ENCODE measurements at regions not wholly inside any gene's neighbourhood (a gene's known extent, or its start where the extent isn't known, plus 50 kb on each side); places are given as distances from the start of the nearest gene placed in this dataset.

DNA sequence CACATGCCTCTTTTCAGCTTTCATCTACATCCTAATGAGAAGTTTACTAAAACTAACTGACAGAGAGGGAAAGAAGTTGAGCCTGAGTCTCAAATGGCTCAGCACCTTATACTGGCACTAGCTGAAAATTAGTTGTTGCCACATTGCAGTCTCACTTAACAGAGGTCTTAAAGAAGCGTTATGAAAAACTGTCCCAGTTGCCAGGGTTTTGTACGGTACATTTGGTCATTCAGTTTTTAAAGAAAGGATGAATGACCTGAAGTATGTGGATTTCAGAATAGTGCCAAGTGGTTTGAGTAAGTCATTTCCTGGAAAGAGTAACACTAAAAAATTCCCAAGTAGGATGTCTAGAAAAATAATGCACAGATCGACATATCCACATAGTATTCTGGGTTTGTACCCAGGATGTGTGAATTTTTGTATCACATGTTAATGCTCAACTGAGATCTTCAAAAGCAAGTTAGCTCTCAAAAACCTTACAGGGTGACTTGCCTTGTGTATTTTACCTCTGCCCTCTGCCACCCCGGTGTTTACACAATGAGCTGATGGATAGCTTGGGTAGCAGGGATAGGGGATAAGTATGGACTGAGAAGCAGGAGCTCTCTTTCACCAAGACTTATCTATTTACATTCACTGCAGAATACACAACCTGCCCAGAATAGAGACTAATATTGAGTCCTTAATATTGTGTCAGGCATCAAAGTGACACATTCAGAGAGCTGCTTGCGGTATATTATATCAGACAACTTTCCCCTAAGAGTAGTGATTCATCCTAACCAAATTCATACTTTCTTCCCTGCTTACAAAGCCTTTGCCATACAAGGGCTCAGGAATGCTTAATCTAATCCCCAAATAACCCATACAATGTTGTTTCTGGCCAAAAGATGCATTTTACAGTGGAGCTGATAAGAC is 1075.7 kb upstream of the PABPC4L start:
- no peak for DNase-seq (ENCODE audit: low spot score)
- TF ChIP-seq, protein P1, sequence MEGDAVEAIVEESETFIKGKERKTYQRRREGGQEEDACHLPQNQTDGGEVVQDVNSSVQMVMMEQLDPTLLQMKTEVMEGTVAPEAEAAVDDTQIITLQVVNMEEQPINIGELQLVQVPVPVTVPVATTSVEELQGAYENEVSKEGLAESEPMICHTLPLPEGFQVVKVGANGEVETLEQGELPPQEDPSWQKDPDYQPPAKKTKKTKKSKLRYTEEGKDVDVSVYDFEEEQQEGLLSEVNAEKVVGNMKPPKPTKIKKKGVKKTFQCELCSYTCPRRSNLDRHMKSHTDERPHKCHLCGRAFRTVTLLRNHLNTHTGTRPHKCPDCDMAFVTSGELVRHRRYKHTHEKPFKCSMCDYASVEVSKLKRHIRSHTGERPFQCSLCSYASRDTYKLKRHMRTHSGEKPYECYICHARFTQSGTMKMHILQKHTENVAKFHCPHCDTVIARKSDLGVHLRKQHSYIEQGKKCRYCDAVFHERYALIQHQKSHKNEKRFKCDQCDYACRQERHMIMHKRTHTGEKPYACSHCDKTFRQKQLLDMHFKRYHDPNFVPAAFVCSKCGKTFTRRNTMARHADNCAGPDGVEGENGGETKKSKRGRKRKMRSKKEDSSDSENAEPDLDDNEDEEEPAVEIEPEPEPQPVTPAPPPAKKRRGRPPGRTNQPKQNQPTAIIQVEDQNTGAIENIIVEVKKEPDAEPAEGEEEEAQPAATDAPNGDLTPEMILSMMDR (IDR thresholded peaks at IDR 0.05; ENCODE audit: extremely low read depth, insufficient read depth, missing control alignments), result no peak
- in situ Hi-C loops (cut with MboI; ENCODE audit: low pct_unique_long_range_greater_than_20kb, low sequenced_read_pairs, unreplicated experiment), result no loop called here

DNA sequence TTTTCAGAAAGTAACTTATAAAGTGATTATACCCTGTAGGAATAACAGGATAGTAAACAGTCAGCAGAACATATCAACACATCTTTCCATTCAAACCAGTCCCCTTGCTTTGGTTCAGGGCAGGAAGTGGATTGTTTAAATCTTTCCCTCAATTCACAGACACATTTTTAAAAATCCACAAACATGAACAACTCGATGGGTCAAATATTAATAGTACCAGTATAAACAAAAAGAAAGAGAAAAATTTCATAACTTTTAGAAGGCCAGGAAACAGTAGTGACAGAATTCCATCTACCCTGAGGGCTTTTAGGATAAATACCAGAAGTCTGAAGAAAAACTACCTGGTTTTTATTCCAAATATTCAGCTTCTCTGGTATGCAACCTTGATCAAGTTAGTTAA is 1072.8 kb upstream of the PABPC4L start:
- TF ChIP-seq, protein P1 (IDR thresholded peaks at IDR 0.05; ENCODE audit: extremely low read depth, insufficient read depth, missing control alignments), result no peak
- no peak for DNase-seq (ENCODE audit: low spot score)

DNA sequence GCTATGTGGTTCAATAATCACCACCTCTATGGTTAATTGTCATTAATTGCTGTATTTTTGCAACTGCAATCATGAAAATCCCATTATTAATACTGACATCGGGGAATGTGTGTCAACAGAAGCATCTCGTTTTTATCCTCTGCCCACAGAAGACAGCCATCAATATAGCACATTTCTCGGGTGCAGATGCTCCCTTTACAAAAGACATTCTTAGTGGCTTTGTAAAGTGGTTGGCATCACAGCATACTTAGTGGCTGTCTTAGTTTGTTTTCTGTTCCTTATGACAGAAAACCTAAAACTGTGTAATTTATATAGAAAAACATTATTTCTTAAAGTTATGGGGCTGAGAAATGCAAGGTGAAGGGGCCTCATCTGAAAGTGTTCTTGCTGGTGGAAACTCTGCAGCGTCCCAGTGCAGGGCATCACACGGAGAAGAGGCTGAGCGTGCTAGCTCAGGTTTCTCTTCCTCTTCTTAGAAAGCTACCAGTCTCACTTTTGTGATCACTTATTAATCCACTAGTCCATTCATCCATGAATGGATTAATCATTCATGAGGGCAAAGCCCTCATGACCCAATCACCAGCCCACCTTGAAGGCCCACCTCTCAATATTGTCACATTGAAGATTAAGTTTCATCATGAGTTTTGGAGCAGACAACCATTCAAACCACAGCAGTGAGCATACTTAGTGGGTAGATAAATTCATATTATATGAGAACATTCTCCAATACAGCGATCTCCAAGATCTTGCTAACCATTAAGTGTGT is 1067.7 kb upstream of the PABPC4L start:
- no peak for DNase-seq (ENCODE audit: low spot score)
- in situ Hi-C loops (cut with MboI; ENCODE audit: low pct_unique_long_range_greater_than_20kb, low sequenced_read_pairs, unreplicated experiment), result no loop called here
- TF ChIP-seq, protein P1 (IDR thresholded peaks at IDR 0.05; ENCODE audit: extremely low read depth, insufficient read depth, missing control alignments), result no peak

More for the DNA sequence above, 1072.8 kb upstream of the PABPC4L start:
- in situ Hi-C loops (cut with MboI; ENCODE audit: low pct_unique_long_range_greater_than_20kb, low sequenced_read_pairs, unreplicated experiment), result no loop called here

DNA sequence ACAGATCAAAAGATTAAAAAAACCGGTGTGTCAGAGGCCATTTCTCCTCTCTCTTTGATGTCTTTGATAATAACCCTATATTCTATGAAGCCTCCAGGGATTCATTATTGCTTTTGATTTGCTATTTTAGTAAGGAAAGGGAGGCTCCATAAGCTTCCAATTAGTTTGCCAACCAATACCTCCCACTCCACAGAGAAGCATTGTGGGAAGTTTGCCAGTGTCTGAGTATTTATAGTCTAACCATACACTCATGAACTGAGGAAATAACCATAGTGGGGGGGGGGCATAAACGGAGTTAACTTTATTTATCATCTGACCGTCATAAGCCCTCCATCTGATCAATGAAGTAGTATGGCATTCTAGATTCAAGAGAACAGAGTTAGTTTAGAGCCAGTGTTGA is 1066.8 kb upstream of the PABPC4L start:
- TF ChIP-seq, protein P1 (IDR thresholded peaks at IDR 0.05; ENCODE audit: extremely low read depth, insufficient read depth, missing control alignments), result no peak
- in situ Hi-C loops (cut with MboI; ENCODE audit: low pct_unique_long_range_greater_than_20kb, low sequenced_read_pairs, unreplicated experiment), result no loop called here
- DNase-seq (ENCODE audit: low spot score), result no peak

DNA sequence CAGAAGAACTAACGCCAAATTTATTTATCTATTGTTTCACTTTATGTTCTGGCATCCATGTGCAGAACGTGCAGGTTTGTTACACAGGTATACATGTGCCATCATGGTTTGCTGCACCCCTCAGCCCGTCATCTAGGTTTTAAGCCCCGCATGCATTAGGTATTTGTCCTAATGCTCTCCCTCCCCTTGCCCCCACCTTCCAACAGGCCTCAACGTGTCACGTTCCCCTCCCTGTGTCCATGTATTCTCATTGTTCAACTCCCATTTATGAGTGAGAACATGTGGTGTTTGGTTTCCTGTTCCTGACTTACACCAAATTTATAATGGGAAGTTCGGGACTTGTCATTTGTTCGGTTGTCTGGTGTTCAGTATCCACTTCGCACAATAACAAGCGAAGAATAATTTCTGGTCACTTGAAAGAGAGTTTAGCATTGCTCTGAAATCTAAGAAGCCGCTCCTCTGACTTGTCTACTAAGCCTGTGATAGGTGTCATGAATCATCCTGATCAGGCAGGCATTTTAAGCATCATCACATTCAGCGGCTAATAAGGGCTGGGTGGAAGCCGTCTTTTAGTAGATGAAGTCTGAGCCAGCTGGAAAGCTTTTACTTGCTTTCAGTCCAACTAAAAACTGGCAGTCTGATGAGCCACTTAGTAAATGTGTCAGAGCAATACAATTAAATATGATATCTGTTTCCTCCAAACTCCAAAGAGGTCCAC is 1065.7 kb upstream of the PABPC4L start:
- in situ Hi-C loops (cut with MboI; ENCODE audit: low pct_unique_long_range_greater_than_20kb, low sequenced_read_pairs, unreplicated experiment), result no loop called here
- no peak for DNase-seq (ENCODE audit: low spot score)
- TF ChIP-seq, protein P1 (IDR thresholded peaks at IDR 0.05; ENCODE audit: extremely low read depth, insufficient read depth, missing control alignments), result no peak

DNA sequence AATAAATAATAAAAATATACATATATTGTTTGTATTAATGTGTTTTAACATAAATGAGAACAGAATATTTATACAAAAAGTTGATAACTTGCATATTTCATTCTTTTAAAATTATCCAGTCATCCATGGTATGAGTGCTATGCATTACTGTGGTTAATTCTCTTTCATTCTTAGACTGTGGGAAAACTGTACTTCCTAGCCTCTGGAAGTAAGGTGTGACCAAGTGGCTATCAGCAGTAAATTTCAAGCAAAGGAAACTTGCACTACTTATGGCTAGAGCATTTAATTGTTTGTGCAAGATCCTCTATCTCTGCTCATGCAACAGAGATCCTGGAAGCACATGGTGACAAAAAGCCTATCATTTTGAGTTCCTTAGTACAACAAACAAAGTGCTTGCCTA is 1054.5 kb upstream of the PABPC4L start:
- in situ Hi-C loops (cut with MboI; ENCODE audit: low pct_unique_long_range_greater_than_20kb, low sequenced_read_pairs, unreplicated experiment), result no loop called here
- no peak for DNase-seq (ENCODE audit: low spot score)
- TF ChIP-seq, protein P1 (IDR thresholded peaks at IDR 0.05; ENCODE audit: extremely low read depth, insufficient read depth, missing control alignments), result no peak
